ENCODE measurements at regions not wholly inside any gene's neighbourhood (a gene's known extent, or its start where the extent isn't known, plus 50 kb on each side); places are given as distances from the start of the nearest gene placed in this dataset.

DNA sequence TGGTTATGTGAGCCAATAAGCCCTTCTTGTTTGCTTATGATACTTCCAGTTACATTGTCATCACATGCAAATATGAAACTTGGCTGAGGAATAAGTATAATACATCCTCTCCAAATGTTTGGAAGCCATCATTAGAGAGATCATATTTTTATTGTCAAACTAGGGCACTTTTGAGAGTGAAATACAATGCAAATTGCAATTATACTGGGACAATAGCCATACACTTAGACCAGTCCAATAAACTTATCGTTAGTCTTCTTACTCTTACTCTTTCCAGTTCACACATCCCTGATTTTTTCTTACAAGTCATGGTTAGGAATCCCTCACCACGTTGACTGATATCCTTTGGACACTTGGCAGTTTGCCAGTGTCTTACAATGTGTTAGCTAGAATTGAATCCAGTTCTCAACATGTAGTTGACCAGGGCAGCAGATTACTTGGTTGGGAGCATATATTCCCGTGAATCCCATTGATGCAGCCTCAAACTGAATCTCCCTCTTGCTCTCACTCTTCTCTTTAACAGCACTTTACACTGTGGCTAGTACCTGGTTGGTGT, 519.7 kb upstream of the ID4 start:
- TF ChIP-seq EP300 (IDR thresholded peaks at IDR 0.05): no peak
- TF ChIP-seq, protein P1, sequence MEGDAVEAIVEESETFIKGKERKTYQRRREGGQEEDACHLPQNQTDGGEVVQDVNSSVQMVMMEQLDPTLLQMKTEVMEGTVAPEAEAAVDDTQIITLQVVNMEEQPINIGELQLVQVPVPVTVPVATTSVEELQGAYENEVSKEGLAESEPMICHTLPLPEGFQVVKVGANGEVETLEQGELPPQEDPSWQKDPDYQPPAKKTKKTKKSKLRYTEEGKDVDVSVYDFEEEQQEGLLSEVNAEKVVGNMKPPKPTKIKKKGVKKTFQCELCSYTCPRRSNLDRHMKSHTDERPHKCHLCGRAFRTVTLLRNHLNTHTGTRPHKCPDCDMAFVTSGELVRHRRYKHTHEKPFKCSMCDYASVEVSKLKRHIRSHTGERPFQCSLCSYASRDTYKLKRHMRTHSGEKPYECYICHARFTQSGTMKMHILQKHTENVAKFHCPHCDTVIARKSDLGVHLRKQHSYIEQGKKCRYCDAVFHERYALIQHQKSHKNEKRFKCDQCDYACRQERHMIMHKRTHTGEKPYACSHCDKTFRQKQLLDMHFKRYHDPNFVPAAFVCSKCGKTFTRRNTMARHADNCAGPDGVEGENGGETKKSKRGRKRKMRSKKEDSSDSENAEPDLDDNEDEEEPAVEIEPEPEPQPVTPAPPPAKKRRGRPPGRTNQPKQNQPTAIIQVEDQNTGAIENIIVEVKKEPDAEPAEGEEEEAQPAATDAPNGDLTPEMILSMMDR (IDR thresholded peaks at IDR 0.05): no peak
